Memory B cell (primary cell): ENCODE measurements at regions not wholly inside any gene's neighbourhood (a gene's known extent, or its start where the extent isn't known, plus 50 kb on each side); places are given as distances from the start of the nearest gene placed in this dataset.

Experiments
- ATAC-seq: fragments of 150-1000 bp; cut with Tn5 transposase; 2 replicates; pipeline ENCODE4 v1.10.0; 2021; ENCODE audit warnings: low read depth, mild to moderate bottlenecking, moderate library complexity
- DNase-seq, 2 donors: peaks; one replicate each; pipeline ENCODE4 v3.0.0; 2022; ENCODE audit warnings: low spot score in 2 of 2
- H3K27ac Mint-ChIP-seq: one replicate; pipeline ENCODE4 v1.8.0; 2022; ENCODE audit warnings: mild to moderate bottlenecking, moderate library complexity, mixed read lengths
- H3K27me3 Mint-ChIP-seq: one replicate; pipeline ENCODE4 v1.8.0; 2022; ENCODE audit warnings: mixed read lengths
- H3K36me3 Mint-ChIP-seq: one replicate; pipeline ENCODE4 v1.8.0; 2022; ENCODE audit warnings: mild to moderate bottlenecking, mixed read lengths
- H3K4me1 Mint-ChIP-seq: one replicate; pipeline ENCODE4 v1.8.0; 2022; ENCODE audit warnings: mixed read lengths
- H3K4me3 Mint-ChIP-seq: one replicate; pipeline ENCODE4 v1.8.0; 2022; ENCODE audit warnings: mild to moderate bottlenecking, moderate library complexity, mixed read lengths
- H3K9me3 Mint-ChIP-seq: one replicate; pipeline ENCODE4 v1.8.0; 2022; ENCODE audit warnings: mixed read lengths

- ATAC-seq: no peak
- Mint-ChIP-seq H3K27me3 (no peaks in the 10 kb centered on the region), H3K27ac (no peak overlapping the region), H3K4me3 (no peak overlapping the region), H3K36me3 (no peaks in the 10 kb centered on the region), H3K9me3 (peaks cover 7% of the 10 kb centered on the region), H3K4me1 (no peaks in the 10 kb centered on the region)
- no peak for DNase-seq
Observed at GRCh38 chr5:165448753-165449152, 1943.3 kb downstream of the MAT2B start.

- ATAC-seq (no peak), DNase-seq (no peak)
- H3K27ac Mint-ChIP-seq: no peak overlapping the region
- H3K4me3 Mint-ChIP-seq: no peak overlapping the region
- H3K27me3 Mint-ChIP-seq: no peaks in the 10 kb centered on the region
- no peaks in the 10 kb centered on the region for H3K9me3 Mint-ChIP-seq
- no peaks in the 10 kb centered on the region for H3K36me3 Mint-ChIP-seq
- no peaks in the 10 kb centered on the region for H3K4me1 Mint-ChIP-seq
Observed at GRCh38 chr5:165457859-165458481, 1952.6 kb downstream of the MAT2B start.

- Mint-ChIP-seq H3K9me3 (no peaks in the 10 kb centered on the region), H3K27ac (no peak overlapping the region), H3K4me1 (no peaks in the 10 kb centered on the region), H3K36me3 (no peaks in the 10 kb centered on the region), H3K27me3 (no peaks in the 10 kb centered on the region), H3K4me3 (no peak overlapping the region)
- ATAC-seq (no peak), DNase-seq (no peak)
Observed at GRCh38 chr5:165459232-165459631, 1953.8 kb downstream of the MAT2B start.

GRCh38 chr5:165460911-165461310 is 1955.5 kb downstream of the MAT2B start:
- H3K4me1 Mint-ChIP-seq: no peaks in the 10 kb centered on the region
- H3K27ac Mint-ChIP-seq: no peak overlapping the region
- H3K4me3 Mint-ChIP-seq: no peak overlapping the region
- no peaks in the 10 kb centered on the region for H3K27me3 Mint-ChIP-seq
- DNase-seq (no peak), ATAC-seq (no peak)
- H3K9me3 Mint-ChIP-seq: peaks cover 1% of the 10 kb centered on the region
- no peaks in the 10 kb centered on the region for H3K36me3 Mint-ChIP-seq

GRCh38 chr5:165477546-165477945 is 1972.1 kb downstream of the MAT2B start:
- H3K27me3 Mint-ChIP-seq: no peaks in the 10 kb centered on the region
- no peak overlapping the region for H3K4me3 Mint-ChIP-seq
- H3K4me1 Mint-ChIP-seq: no peaks in the 10 kb centered on the region
- H3K27ac Mint-ChIP-seq: no peak overlapping the region
- no peaks in the 10 kb centered on the region for H3K9me3 Mint-ChIP-seq
- no peak for ATAC-seq
- DNase-seq: no peak
- H3K36me3 Mint-ChIP-seq: no peaks in the 10 kb centered on the region

- H3K36me3 Mint-ChIP-seq: no peaks in the 10 kb centered on the region
- DNase-seq (no peak), ATAC-seq (no peak)
- H3K9me3 Mint-ChIP-seq: no peaks in the 10 kb centered on the region
- H3K4me3 Mint-ChIP-seq: no peak overlapping the region
- H3K27ac Mint-ChIP-seq: no peak overlapping the region
- no peaks in the 10 kb centered on the region for H3K4me1 Mint-ChIP-seq
- no peaks in the 10 kb centered on the region for H3K27me3 Mint-ChIP-seq
Observed at GRCh38 chr5:165495829-165496380, 1990.5 kb downstream of the MAT2B start.

GRCh38 chr5:165497707-165498106 is 1992.3 kb downstream of the MAT2B start:
- no peak for ATAC-seq
- Mint-ChIP-seq H3K27me3 (no peaks in the 10 kb centered on the region), H3K4me3 (no peak overlapping the region), H3K36me3 (no peaks in the 10 kb centered on the region), H3K27ac (no peak overlapping the region), H3K4me1 (no peaks in the 10 kb centered on the region), H3K9me3 (no peaks in the 10 kb centered on the region)
- DNase-seq: no peak

- no peaks in the 10 kb centered on the region for H3K36me3 Mint-ChIP-seq
- H3K27me3 Mint-ChIP-seq: no peaks in the 10 kb centered on the region
- ATAC-seq: no peak
- H3K27ac Mint-ChIP-seq: no peak overlapping the region
- peaks cover 3% of the 10 kb centered on the region for H3K9me3 Mint-ChIP-seq
- no peaks in the 10 kb centered on the region for H3K4me1 Mint-ChIP-seq
- H3K4me3 Mint-ChIP-seq: no peak overlapping the region
- DNase-seq: no peak
Observed at GRCh38 chr5:165502893-165503691, 1997.7 kb downstream of the MAT2B start.

GRCh38 chr5:165504674-165505073 is 1999.3 kb downstream of the MAT2B start:
- H3K9me3 Mint-ChIP-seq: peaks cover 8% of the 10 kb centered on the region
- no peaks in the 10 kb centered on the region for H3K4me1 Mint-ChIP-seq
- H3K36me3 Mint-ChIP-seq: no peaks in the 10 kb centered on the region
- H3K27me3 Mint-ChIP-seq: no peaks in the 10 kb centered on the region
- DNase-seq (no peak), ATAC-seq (no peak)
- no peak overlapping the region for H3K4me3 Mint-ChIP-seq
- no peak overlapping the region for H3K27ac Mint-ChIP-seq

GRCh38 chr5:165508286-165508685 is 2002.9 kb downstream of the MAT2B start:
- Mint-ChIP-seq H3K4me1 (no peaks in the 10 kb centered on the region), H3K27ac (no peak overlapping the region), H3K4me3 (no peak overlapping the region), H3K36me3 (no peaks in the 10 kb centered on the region), H3K27me3 (no peaks in the 10 kb centered on the region), H3K9me3 (peaks cover 8% of the 10 kb centered on the region)
- ATAC-seq (no peak), DNase-seq (no peak)

- Mint-ChIP-seq H3K4me3 (no peak overlapping the region), H3K27me3 (no peaks in the 10 kb centered on the region), H3K9me3 (peaks cover 8% of the 10 kb centered on the region), H3K36me3 (no peaks in the 10 kb centered on the region), H3K4me1 (no peaks in the 10 kb centered on the region), H3K27ac (no peak overlapping the region)
- ATAC-seq: no peak
- no peak for DNase-seq
Observed at GRCh38 chr5:165508861-165509260, 2003.4 kb downstream of the MAT2B start.

- no peak overlapping the region for H3K4me3 Mint-ChIP-seq
- no peaks in the 10 kb centered on the region for H3K4me1 Mint-ChIP-seq
- H3K36me3 Mint-ChIP-seq: no peaks in the 10 kb centered on the region
- peaks cover 2% of the 10 kb centered on the region for H3K9me3 Mint-ChIP-seq
- no peaks in the 10 kb centered on the region for H3K27me3 Mint-ChIP-seq
- H3K27ac Mint-ChIP-seq: no peak overlapping the region
- DNase-seq (no peak), ATAC-seq (no peak)
Observed at GRCh38 chr5:165521816-165522610, 2016.6 kb downstream of the MAT2B start.

- Mint-ChIP-seq H3K27me3 (no peaks in the 10 kb centered on the region), H3K9me3 (peaks cover 2% of the 10 kb centered on the region), H3K4me3 (no peak overlapping the region), H3K4me1 (no peaks in the 10 kb centered on the region), H3K27ac (no peak overlapping the region), H3K36me3 (no peaks in the 10 kb centered on the region)
- DNase-seq (no peak), ATAC-seq (no peak)
Observed at GRCh38 chr5:165525271-165525670, 2019.9 kb downstream of the MAT2B start.

- no peak for ATAC-seq
- no peaks in the 10 kb centered on the region for H3K36me3 Mint-ChIP-seq
- H3K9me3 Mint-ChIP-seq: peaks cover 2% of the 10 kb centered on the region
- no peaks in the 10 kb centered on the region for H3K4me1 Mint-ChIP-seq
- no peak for DNase-seq
- no peaks in the 10 kb centered on the region for H3K27me3 Mint-ChIP-seq
- H3K4me3 Mint-ChIP-seq: no peak overlapping the region
- no peak overlapping the region for H3K27ac Mint-ChIP-seq
Observed at GRCh38 chr5:165526357-165526756, 2020.9 kb downstream of the MAT2B start.
